Type B pancreatic cell (in vitro differentiated cells): ENCODE measurements at regions not wholly inside any gene's neighbourhood (a gene's known extent, or its start where the extent isn't known, plus 50 kb on each side); places are given as distances from the start of the nearest gene placed in this dataset.

Source experiments
- DNase-seq: peaks from one replicate; pipeline ENCODE4 v3.0.0; 2021; ENCODE audit warnings: mixed read lengths; ENCODE audit not compliant: unreplicated experiment; ENCODE audit errors: extremely low spot score
- H3K27ac Mint-ChIP-seq: 2 replicates; pipeline ENCODE4 v1.8.0; 2021; ENCODE audit warnings: mild to moderate bottlenecking, mixed read lengths
- H3K27me3 Mint-ChIP-seq: 2 replicates; pipeline ENCODE4 v1.8.0; 2021; ENCODE audit warnings: mixed read lengths
- H3K36me3 Mint-ChIP-seq: 2 replicates; pipeline ENCODE4 v1.8.0; 2021; ENCODE audit warnings: mixed read lengths
- H3K4me1 Mint-ChIP-seq: one replicate; pipeline ENCODE4 v1.8.0; 2021; ENCODE audit warnings: mixed read lengths; ENCODE audit not compliant: unreplicated experiment
- H3K4me3 Mint-ChIP-seq: 2 replicates; pipeline ENCODE4 v1.8.0; 2021; ENCODE audit warnings: mild to moderate bottlenecking, mixed read lengths
- H3K9me3 Mint-ChIP-seq: 2 replicates; pipeline ENCODE4 v1.8.0; 2021; ENCODE audit warnings: mixed read lengths
- CTCF ChIP-seq: fragments of 200-600 bp; sonication (generic); conservative IDR thresholded peaks from 2 replicates; pipeline ENCODE4 v1.5.0; 2021; ENCODE audit warnings: antibody characterized with exemption, mild to moderate bottlenecking

- H3K9me3 Mint-ChIP-seq = no peaks in the 10 kb centered on the region
- H3K27ac Mint-ChIP-seq = no peak overlapping the region
- no peak overlapping the region for H3K4me3 Mint-ChIP-seq
- DNase-seq = no peak
- no peaks in the 10 kb centered on the region for H3K27me3 Mint-ChIP-seq
- H3K4me1 Mint-ChIP-seq = peaks cover 21% of the 10 kb centered on the region
- TF ChIP-seq CTCF = no peak
- H3K36me3 Mint-ChIP-seq = no peaks in the 10 kb centered on the region
Measured at GRCh38 chr13:80199067-80199466, 141.9 kb downstream of the SPRY2 start.

GRCh38 chr13:80196756-80197155 lies 144.2 kb downstream of the SPRY2 start:
- H3K4me3 Mint-ChIP-seq = no peak overlapping the region
- no peaks in the 10 kb centered on the region for H3K36me3 Mint-ChIP-seq
- TF ChIP-seq CTCF = no peak
- peaks cover 21% of the 10 kb centered on the region for H3K4me1 Mint-ChIP-seq
- H3K9me3 Mint-ChIP-seq = no peaks in the 10 kb centered on the region
- no peak for DNase-seq
- H3K27me3 Mint-ChIP-seq = no peaks in the 10 kb centered on the region
- no peak overlapping the region for H3K27ac Mint-ChIP-seq

- Mint-ChIP-seq H3K36me3 (no peaks in the 10 kb centered on the region), H3K4me1 (peaks cover 21% of the 10 kb centered on the region), H3K27ac (no peak overlapping the region), H3K4me3 (no peak overlapping the region), H3K9me3 (no peaks in the 10 kb centered on the region), H3K27me3 (no peaks in the 10 kb centered on the region)
- TF ChIP-seq CTCF = no peak
- DNase-seq = no peak
Measured at GRCh38 chr13:80195649-80196048, 145.3 kb downstream of the SPRY2 start.

- no peak for TF ChIP-seq CTCF
- no peak overlapping the region for H3K4me3 Mint-ChIP-seq
- peaks cover 4% of the 10 kb centered on the region for H3K9me3 Mint-ChIP-seq
- H3K4me1 Mint-ChIP-seq = peaks cover 1% of the 10 kb centered on the region
- no peak for DNase-seq
- H3K36me3 Mint-ChIP-seq = no peaks in the 10 kb centered on the region
- H3K27ac Mint-ChIP-seq = no peak overlapping the region
- H3K27me3 Mint-ChIP-seq = no peaks in the 10 kb centered on the region
Measured at GRCh38 chr13:80189889-80190597, 150.9 kb downstream of the SPRY2 start.

GRCh38 chr13:80180740-80181355 lies 160.1 kb downstream of the SPRY2 start:
- no peak overlapping the region for H3K4me3 Mint-ChIP-seq

More at GRCh38 chr13:80180740-80181355, 160.1 kb downstream of the SPRY2 start:
- peaks cover 9% of the 10 kb centered on the region for H3K9me3 Mint-ChIP-seq
- no peak for DNase-seq
- H3K36me3 Mint-ChIP-seq = no peaks in the 10 kb centered on the region
- H3K27ac Mint-ChIP-seq = no peak overlapping the region
- H3K4me1 Mint-ChIP-seq = no peaks in the 10 kb centered on the region
- peaks cover 4% of the 10 kb centered on the region for H3K27me3 Mint-ChIP-seq
- TF ChIP-seq CTCF = no peak
